GM23338 (cell line): ENCODE measurements at regions not wholly inside any gene's neighbourhood (a gene's known extent, or its start where the extent isn't known, plus 50 kb on each side); places are given as distances from the start of the nearest gene placed in this dataset.

Source experiments
- CREB1 ChIP-seq: fragments of 250-450 bp; sonication (Bioruptor Pico); IDR thresholded peaks from 2 replicates; pipeline ENCODE4 v1.5.0; 2020; ENCODE audit warnings: low read depth, mild to moderate bottlenecking, moderate library complexity
- EZH2 ChIP-seq: fragments of 200-600 bp; sonication (generic); IDR thresholded peaks from one replicate; pipeline ENCODE4 v1.8.0; 2017; ENCODE audit warnings: antibody characterized with exemption, mild to moderate bottlenecking, low read depth; ENCODE audit not compliant: unreplicated experiment
- EZH2phosphoT487 ChIP-seq: fragments of 200-600 bp; sonication (generic); IDR thresholded peaks from one replicate; pipeline ENCODE4 v1.8.1; 2018; ENCODE audit warnings: antibody characterized with exemption; ENCODE audit not compliant: unreplicated experiment
- JUNB ChIP-seq: IDR thresholded peaks from one replicate; pipeline ENCODE4 v1.6.1; 2016; ENCODE audit warnings: antibody characterized with exemption; ENCODE audit not compliant: unreplicated experiment
- NANOG ChIP-seq: IDR thresholded peaks from 2 replicates; pipeline ENCODE4 v1.6.1; 2016; ENCODE audit warnings: antibody characterized with exemption, borderline replicate concordance
- POLR2AphosphoS5 ChIP-seq: IDR thresholded peaks from 2 replicates; pipeline ENCODE4 v1.6.1; 2016; ENCODE audit warnings: antibody characterized with exemption, low read depth
- ZNF114 ChIP-seq: fragments of 250-450 bp; sonication (Bioruptor Pico); IDR thresholded peaks from 2 replicates; pipeline ENCODE4 v1.5.0; 2020; ENCODE audit warnings: mild to moderate bottlenecking, moderate library complexity
- ZNF331 ChIP-seq: fragments of 250-450 bp; sonication (Bioruptor Pico); IDR thresholded peaks from 2 replicates; pipeline ENCODE4 v1.5.0; 2020; ENCODE audit warnings: low read depth, mild to moderate bottlenecking, moderate library complexity
- TF ChIP-seq, protein P1 (sequence below): IDR thresholded peaks from one replicate; pipeline ENCODE4 v1.6.1; 2018; ENCODE audit warnings: antibody characterized with exemption; ENCODE audit not compliant: unreplicated experiment
- TF ChIP-seq, protein P2 (sequence below), 2 experiments: fragments of 200-600 bp in 1 of 2; sonication (generic) in 1 of 2; conservative IDR thresholded peaks; 2 replicates each; pipeline versions ENCODE4 v1.5.1 to v1.6.1; 2016 to 2017; ENCODE audit warnings: antibody characterized with exemption in 2 of 2, low read depth in 2 of 2, mild to moderate bottlenecking in 2 of 2, moderate library complexity in 1 of 2
- TF ChIP-seq, protein P3 (sequence below): IDR thresholded peaks from 2 replicates; pipeline ENCODE4 v1.6.1; 2016; ENCODE audit warnings: antibody characterized with exemption
- TF ChIP-seq, protein P4 (sequence below): fragments of 250-450 bp; sonication (Bioruptor Pico); IDR thresholded peaks from 2 replicates; pipeline ENCODE4 v1.5.0; 2020; ENCODE audit warnings: mild to moderate bottlenecking, moderate library complexity

DNA sequence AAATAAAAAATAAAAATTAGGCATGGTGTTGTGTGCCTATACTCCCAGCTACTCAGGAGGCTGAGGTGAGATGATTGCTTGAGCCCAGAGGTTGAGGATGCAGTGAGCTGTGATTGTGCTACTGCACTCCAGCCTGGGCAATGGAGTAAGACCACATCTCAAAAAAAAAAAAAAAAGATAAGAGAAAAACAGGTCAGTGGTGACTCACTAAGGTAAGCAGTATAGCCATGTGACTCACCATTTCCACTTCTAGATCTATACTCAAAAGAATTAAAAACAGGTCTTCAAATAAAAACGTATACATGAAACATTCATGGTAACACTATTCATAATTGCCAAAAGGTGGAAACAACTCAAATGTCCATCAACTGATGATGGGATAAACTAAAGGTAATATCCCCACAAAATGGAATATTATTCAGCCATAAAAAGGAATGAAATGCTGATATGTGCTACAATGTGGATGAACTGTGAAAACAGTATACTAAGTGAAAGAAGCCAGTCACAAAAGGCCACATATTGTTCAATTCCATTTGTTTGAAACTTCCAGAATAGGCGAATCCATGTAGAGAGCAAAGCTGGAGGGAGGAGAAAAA is 75.1 kb downstream of the ZNF281 start:
- TF ChIP-seq EZH2 (no peak), POLR2AphosphoS5 (no peak), EZH2phosphoT487 (no peak), CREB1 (CRISPR knock-in tag) (no peak), ZNF331 (CRISPR knock-in tag) (no peak), JUNB (no peak), NANOG (no peak), ZNF114 (CRISPR knock-in tag) (no peak)
- TF ChIP-seq, protein P1, sequence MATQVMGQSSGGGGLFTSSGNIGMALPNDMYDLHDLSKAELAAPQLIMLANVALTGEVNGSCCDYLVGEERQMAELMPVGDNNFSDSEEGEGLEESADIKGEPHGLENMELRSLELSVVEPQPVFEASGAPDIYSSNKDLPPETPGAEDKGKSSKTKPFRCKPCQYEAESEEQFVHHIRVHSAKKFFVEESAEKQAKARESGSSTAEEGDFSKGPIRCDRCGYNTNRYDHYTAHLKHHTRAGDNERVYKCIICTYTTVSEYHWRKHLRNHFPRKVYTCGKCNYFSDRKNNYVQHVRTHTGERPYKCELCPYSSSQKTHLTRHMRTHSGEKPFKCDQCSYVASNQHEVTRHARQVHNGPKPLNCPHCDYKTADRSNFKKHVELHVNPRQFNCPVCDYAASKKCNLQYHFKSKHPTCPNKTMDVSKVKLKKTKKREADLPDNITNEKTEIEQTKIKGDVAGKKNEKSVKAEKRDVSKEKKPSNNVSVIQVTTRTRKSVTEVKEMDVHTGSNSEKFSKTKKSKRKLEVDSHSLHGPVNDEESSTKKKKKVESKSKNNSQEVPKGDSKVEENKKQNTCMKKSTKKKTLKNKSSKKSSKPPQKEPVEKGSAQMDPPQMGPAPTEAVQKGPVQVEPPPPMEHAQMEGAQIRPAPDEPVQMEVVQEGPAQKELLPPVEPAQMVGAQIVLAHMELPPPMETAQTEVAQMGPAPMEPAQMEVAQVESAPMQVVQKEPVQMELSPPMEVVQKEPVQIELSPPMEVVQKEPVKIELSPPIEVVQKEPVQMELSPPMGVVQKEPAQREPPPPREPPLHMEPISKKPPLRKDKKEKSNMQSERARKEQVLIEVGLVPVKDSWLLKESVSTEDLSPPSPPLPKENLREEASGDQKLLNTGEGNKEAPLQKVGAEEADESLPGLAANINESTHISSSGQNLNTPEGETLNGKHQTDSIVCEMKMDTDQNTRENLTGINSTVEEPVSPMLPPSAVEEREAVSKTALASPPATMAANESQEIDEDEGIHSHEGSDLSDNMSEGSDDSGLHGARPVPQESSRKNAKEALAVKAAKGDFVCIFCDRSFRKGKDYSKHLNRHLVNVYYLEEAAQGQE, result no peak
- TF ChIP-seq, protein P2, sequence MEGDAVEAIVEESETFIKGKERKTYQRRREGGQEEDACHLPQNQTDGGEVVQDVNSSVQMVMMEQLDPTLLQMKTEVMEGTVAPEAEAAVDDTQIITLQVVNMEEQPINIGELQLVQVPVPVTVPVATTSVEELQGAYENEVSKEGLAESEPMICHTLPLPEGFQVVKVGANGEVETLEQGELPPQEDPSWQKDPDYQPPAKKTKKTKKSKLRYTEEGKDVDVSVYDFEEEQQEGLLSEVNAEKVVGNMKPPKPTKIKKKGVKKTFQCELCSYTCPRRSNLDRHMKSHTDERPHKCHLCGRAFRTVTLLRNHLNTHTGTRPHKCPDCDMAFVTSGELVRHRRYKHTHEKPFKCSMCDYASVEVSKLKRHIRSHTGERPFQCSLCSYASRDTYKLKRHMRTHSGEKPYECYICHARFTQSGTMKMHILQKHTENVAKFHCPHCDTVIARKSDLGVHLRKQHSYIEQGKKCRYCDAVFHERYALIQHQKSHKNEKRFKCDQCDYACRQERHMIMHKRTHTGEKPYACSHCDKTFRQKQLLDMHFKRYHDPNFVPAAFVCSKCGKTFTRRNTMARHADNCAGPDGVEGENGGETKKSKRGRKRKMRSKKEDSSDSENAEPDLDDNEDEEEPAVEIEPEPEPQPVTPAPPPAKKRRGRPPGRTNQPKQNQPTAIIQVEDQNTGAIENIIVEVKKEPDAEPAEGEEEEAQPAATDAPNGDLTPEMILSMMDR (conservative IDR thresholded peaks at IDR 0.05; ENCODE audit: low read depth in 2 of 2), result no peak
- TF ChIP-seq, protein P3, sequence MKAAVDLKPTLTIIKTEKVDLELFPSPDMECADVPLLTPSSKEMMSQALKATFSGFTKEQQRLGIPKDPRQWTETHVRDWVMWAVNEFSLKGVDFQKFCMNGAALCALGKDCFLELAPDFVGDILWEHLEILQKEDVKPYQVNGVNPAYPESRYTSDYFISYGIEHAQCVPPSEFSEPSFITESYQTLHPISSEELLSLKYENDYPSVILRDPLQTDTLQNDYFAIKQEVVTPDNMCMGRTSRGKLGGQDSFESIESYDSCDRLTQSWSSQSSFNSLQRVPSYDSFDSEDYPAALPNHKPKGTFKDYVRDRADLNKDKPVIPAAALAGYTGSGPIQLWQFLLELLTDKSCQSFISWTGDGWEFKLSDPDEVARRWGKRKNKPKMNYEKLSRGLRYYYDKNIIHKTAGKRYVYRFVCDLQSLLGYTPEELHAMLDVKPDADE, result no peak
- TF ChIP-seq, protein P4, sequence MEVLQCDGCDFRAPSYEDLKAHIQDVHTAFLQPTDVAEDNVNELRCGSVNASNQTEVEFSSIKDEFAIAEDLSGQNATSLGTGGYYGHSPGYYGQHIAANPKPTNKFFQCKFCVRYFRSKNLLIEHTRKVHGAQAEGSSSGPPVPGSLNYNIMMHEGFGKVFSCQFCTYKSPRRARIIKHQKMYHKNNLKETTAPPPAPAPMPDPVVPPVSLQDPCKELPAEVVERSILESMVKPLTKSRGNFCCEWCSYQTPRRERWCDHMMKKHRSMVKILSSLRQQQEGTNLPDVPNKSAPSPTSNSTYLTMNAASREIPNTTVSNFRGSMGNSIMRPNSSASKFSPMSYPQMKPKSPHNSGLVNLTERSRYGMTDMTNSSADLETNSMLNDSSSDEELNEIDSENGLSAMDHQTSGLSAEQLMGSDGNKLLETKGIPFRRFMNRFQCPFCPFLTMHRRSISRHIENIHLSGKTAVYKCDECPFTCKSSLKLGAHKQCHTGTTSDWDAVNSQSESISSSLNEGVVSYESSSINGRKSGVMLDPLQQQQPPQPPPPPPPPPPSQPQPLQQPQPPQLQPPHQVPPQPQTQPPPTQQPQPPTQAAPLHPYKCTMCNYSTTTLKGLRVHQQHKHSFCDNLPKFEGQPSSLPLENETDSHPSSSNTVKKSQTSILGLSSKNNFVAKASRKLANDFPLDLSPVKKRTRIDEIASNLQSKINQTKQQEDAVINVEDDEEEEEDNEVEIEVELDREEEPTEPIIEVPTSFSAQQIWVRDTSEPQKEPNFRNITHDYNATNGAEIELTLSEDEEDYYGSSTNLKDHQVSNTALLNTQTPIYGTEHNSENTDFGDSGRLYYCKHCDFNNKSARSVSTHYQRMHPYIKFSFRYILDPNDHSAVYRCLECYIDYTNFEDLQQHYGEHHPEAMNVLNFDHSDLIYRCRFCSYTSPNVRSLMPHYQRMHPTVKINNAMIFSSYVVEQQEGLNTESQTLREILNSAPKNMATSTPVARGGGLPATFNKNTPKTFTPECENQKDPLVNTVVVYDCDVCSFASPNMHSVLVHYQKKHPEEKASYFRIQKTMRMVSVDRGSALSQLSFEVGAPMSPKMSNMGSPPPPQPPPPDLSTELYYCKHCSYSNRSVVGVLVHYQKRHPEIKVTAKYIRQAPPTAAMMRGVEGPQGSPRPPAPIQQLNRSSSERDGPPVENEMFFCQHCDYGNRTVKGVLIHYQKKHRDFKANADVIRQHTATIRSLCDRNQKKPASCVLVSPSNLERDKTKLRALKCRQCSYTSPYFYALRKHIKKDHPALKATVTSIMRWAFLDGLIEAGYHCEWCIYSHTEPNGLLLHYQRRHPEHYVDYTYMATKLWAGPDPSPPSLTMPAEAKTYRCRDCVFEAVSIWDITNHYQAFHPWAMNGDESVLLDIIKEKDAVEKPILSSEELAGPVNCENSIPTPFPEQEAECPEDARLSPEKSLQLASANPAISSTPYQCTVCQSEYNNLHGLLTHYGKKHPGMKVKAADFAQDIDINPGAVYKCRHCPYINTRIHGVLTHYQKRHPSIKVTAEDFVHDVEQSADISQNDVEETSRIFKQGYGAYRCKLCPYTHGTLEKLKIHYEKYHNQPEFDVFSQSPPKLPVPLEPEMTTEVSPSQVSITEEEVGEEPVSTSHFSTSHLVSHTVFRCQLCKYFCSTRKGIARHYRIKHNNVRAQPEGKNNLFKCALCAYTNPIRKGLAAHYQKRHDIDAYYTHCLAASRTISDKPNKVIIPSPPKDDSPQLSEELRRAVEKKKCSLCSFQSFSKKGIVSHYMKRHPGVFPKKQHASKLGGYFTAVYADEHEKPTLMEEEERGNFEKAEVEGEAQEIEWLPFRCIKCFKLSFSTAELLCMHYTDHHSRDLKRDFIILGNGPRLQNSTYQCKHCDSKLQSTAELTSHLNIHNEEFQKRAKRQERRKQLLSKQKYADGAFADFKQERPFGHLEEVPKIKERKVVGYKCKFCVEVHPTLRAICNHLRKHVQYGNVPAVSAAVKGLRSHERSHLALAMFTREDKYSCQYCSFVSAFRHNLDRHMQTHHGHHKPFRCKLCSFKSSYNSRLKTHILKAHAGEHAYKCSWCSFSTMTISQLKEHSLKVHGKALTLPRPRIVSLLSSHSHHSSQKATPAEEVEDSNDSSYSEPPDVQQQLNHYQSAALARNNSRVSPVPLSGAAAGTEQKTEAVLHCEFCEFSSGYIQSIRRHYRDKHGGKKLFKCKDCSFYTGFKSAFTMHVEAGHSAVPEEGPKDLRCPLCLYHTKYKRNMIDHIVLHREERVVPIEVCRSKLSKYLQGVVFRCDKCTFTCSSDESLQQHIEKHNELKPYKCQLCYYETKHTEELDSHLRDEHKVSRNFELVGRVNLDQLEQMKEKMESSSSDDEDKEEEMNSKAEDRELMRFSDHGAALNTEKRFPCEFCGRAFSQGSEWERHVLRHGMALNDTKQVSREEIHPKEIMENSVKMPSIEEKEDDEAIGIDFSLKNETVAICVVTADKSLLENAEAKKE (CRISPR knock-in tag), result no peak
